CD4-positive, CD25-positive, alpha-beta regulatory T cell (primary cell): ENCODE measurements at regions not wholly inside any gene's neighbourhood (a gene's known extent, or its start where the extent isn't known, plus 50 kb on each side); places are given as distances from the start of the nearest gene placed in this dataset.
"Not testable (repeated sequence)": the region's sequence is repeated elsewhere in the genome, so short reads cannot be mapped to it uniquely, and the experiment has no call there.

Source experiments
- ATAC-seq, 2 donors: fragments of 150-1000 bp; cut with Tn5 transposase; one replicate each; pipeline ENCODE4 v1.10.0; 2021; ENCODE audit warnings: low read depth in 2 of 2, moderate number of reproducible peaks in 2 of 2, moderate library complexity in 1 of 2
- DNase-seq, 3 donors: peaks; one replicate each; pipeline versions ENCODE4 v3.0.0 to v3.0.0-alpha.2; 2012 to 2022; ENCODE audit warnings: mixed read lengths in 1 of 3
- H3K27ac ChIP-seq: one replicate; pipeline ENCODE4 v1.7.0; 2013; ENCODE audit warnings: mild to moderate bottlenecking, low read length; ENCODE audit not compliant: insufficient read depth, poor library complexity, severe bottlenecking
- H3K27me3 ChIP-seq: one replicate; pipeline ENCODE4 v1.7.0; 2013; ENCODE audit warnings: low read length; ENCODE audit not compliant: control insufficient read depth, insufficient read depth
- H3K36me3 ChIP-seq: one replicate; pipeline ENCODE4 v1.7.0; 2013; ENCODE audit warnings: mild to moderate bottlenecking, low read length, moderate library complexity; ENCODE audit not compliant: control insufficient read depth, insufficient read depth
- H3K4me1 ChIP-seq: 2 replicates; pipeline ENCODE4 v1.7.0; 2013; ENCODE audit warnings: mild to moderate bottlenecking, low read length; ENCODE audit not compliant: insufficient read depth, control insufficient read depth, poor library complexity, severe bottlenecking
- H3K4me3 ChIP-seq: one replicate; pipeline ENCODE4 v1.7.0; 2013; ENCODE audit warnings: low read depth, mild to moderate bottlenecking, low read length, moderate library complexity
- H3K9me3 ChIP-seq, 2 experiments: 1 replicate in 1 of 2; 2 replicates in 1 of 2; pipeline ENCODE4 v1.7.0; 2013; ENCODE audit warnings: low read length in 2 of 2, mild to moderate bottlenecking in 1 of 2, moderate library complexity in 1 of 2; ENCODE audit not compliant: control insufficient read depth in 2 of 2
- H3K27ac Mint-ChIP-seq, 3 donors: one replicate each; pipeline ENCODE4 v1.8.0; 2020 to 2022; ENCODE audit warnings: mild to moderate bottlenecking in 3 of 3, mixed read lengths in 3 of 3, moderate library complexity in 2 of 3
- H3K27me3 Mint-ChIP-seq: one replicate; pipeline ENCODE4 v1.8.0; 2022; ENCODE audit warnings: mild to moderate bottlenecking, mixed read lengths
- H3K36me3 Mint-ChIP-seq: one replicate; pipeline ENCODE4 v1.8.0; 2020; ENCODE audit warnings: mixed read lengths
- H3K4me1 Mint-ChIP-seq, 4 donors: one replicate each; pipeline ENCODE4 v1.8.0; 2020 to 2022; ENCODE audit warnings: mixed read lengths in 4 of 4, mild to moderate bottlenecking in 1 of 4
- H3K4me3 Mint-ChIP-seq, 4 donors: one replicate each; pipeline ENCODE4 v1.8.0; 2020 to 2022; ENCODE audit warnings: mild to moderate bottlenecking in 4 of 4, mixed read lengths in 4 of 4, moderate library complexity in 3 of 4
- H3K9me3 Mint-ChIP-seq, 7 donors: one replicate each; pipeline ENCODE4 v1.8.0; 2020 to 2022; ENCODE audit warnings: mixed read lengths in 7 of 7, mild to moderate bottlenecking in 3 of 7, moderate library complexity in 2 of 7

DNA sequence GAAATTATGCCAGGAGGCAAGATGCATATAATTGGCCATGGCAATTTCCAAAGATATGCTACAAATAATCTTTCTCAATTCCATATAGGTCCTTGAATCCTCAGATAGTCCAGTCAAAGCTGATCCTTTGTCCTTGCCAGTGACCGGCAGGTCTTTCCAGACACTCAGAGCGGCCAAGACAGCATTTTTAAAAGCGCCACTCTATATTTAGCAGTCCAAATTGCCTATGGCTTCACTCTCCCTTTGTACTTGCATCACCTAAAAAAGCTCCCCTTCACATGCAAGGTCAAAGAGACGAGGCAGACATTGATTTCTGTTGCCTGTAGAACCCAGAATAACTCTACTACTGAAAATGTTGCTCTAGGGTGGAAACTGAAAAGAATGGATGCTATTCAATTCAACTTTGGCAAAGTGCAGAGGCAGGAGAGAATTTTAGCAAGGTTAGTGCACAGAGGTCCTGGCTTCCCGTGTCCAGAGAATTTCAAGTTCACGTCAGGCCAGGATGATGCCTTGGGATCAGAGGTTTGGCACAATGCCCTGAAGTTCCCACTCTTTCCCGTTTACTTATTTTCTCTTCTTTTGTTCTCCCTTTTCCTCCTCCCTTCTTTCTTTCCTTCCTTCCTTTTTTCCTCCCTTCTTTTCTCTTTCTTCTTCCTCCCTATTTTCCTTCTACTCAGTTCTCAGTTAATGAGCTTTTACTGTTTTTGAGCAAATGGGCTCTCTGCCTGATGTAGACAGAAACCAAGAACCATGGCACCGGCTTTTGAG, 108.5 kb downstream of the KCNK1 start:
- ATAC-seq = no peak
- H3K9me3 Mint-ChIP-seq = peaks cover 0 to 2% (median 0%) of the 10 kb centered on the region in 7 donors

DNA sequence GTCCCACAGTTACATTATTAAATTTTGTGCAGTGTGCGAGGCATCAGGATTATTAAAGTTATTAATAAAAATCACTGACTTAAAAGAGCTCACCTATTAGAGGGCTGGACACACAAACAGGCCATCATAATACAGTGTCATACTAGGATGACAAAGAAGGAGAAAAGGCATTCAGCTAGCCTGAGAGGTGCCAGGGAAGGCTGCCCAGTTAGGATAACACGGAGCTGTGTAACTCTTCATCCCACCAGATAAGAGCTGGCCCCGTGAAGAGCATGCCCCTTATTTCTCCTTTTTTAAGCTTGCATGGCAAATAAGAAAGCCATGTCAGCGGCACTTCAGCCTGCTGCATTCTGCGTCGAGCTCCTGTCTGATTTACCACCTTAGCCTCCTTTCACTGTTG, 109.5 kb downstream of the KCNK1 start:
- peaks cover 9% of the 10 kb centered on the region for H3K27me3 Mint-ChIP-seq
- H3K36me3 ChIP-seq = no peaks in the 10 kb centered on the region
- H3K9me3 ChIP-seq = no peaks in the 10 kb centered on the region
- no peak overlapping the region for H3K4me3 Mint-ChIP-seq
- H3K27ac ChIP-seq = no peak overlapping the region
- no peaks in the 10 kb centered on the region for H3K27me3 ChIP-seq
- no peak overlapping the region for H3K4me3 ChIP-seq
- no peak for ATAC-seq
- no peaks in the 10 kb centered on the region for H3K36me3 Mint-ChIP-seq
- DNase-seq = no peak
- H3K4me1 ChIP-seq = no peaks in the 10 kb centered on the region
- H3K4me1 Mint-ChIP-seq = no peaks in the 10 kb centered on the region
- H3K27ac Mint-ChIP-seq = no peak overlapping the region
- peaks cover 0 to 2% (median 0%) of the 10 kb centered on the region in 7 donors for H3K9me3 Mint-ChIP-seq

More for the DNA sequence above, 108.5 kb downstream of the KCNK1 start:
- DNase-seq = no peak
- Histone ChIP-seq H3K4me1 (no peaks in the 10 kb centered on the region), H3K27me3 (no peaks in the 10 kb centered on the region), H3K4me3 (no peak overlapping the region), H3K36me3 (no peaks in the 10 kb centered on the region), H3K9me3 (no peaks in the 10 kb centered on the region), H3K27ac (no peak overlapping the region)
- no peaks in the 10 kb centered on the region for H3K36me3 Mint-ChIP-seq
- peaks cover 10% of the 10 kb centered on the region for H3K27me3 Mint-ChIP-seq
- H3K4me1 Mint-ChIP-seq = no peaks in the 10 kb centered on the region
- H3K4me3 Mint-ChIP-seq = no peak overlapping the region
- no peak overlapping the region for H3K27ac Mint-ChIP-seq

DNA sequence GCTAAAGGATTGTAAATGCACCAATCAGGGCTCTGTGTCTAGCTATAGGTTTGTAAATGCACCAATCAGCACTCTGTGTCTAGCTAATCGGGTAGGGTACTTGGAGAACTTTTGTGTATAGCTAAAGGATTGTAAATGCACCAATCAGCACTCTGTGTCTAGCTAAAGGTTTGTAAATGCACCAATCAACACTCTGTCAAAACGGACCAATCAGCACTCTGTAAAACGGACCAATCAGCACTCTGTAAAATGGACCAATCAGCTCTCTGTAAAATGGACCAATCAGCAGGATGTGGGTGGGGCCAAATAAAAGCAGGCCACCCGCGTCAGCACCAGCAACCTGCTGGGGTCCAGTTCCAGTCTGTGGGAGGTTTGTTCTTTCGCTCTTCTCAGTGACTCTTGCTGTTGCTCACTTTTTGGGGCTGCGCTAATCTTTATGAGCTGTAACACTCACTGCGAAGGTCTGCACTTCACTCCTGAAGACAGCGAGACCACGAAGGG, 110.3 kb downstream of the KCNK1 start:
- not testable (repeated sequence) for DNase-seq, H3K4me3 ChIP-seq, H3K4me1 ChIP-seq, H3K36me3 Mint-ChIP-seq, H3K27me3 ChIP-seq, H3K27me3 Mint-ChIP-seq, H3K27ac ChIP-seq, H3K27ac Mint-ChIP-seq, H3K4me1 Mint-ChIP-seq, ATAC-seq, H3K9me3 Mint-ChIP-seq, H3K36me3 ChIP-seq, H3K4me3 Mint-ChIP-seq, H3K9me3 ChIP-seq

DNA sequence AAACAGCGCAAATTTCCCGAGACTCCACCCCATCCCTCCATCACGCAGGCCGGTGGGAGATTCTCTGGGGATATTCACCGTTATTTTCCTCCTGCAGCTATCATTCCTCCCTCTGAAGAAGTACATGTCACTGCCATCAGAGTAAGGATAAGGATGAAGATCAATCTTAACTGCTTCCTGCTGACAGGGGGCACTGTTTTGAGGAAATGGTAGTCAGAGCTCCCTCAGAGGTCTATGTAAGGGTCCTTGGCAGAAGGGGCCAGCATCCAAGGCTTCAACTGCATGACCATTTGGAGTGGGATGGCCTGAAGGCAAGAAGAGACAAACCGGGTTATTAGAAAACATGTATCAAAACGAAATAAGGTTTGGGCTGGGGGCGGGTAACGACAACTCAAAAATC, 111.5 kb downstream of the KCNK1 start:
- H3K4me1 ChIP-seq = no peaks in the 10 kb centered on the region
- H3K27ac ChIP-seq = no peak overlapping the region
- H3K4me1 Mint-ChIP-seq = no peaks in the 10 kb centered on the region
- H3K4me3 Mint-ChIP-seq = no peak overlapping the region
- peak overlapping the region in 1 of 3 donors; percentile 29 for H3K27ac Mint-ChIP-seq
- H3K27me3 ChIP-seq = no peaks in the 10 kb centered on the region
- H3K36me3 Mint-ChIP-seq = no peaks in the 10 kb centered on the region
- H3K9me3 ChIP-seq = no peaks in the 10 kb centered on the region
- H3K36me3 ChIP-seq = no peaks in the 10 kb centered on the region
- no peak overlapping the region for H3K4me3 ChIP-seq
- H3K27me3 Mint-ChIP-seq = peaks cover 9% of the 10 kb centered on the region
- H3K9me3 Mint-ChIP-seq = peaks cover 0 to 2% (median 0%) of the 10 kb centered on the region in 7 donors
- ATAC-seq (no peak), DNase-seq (no peak)

DNA sequence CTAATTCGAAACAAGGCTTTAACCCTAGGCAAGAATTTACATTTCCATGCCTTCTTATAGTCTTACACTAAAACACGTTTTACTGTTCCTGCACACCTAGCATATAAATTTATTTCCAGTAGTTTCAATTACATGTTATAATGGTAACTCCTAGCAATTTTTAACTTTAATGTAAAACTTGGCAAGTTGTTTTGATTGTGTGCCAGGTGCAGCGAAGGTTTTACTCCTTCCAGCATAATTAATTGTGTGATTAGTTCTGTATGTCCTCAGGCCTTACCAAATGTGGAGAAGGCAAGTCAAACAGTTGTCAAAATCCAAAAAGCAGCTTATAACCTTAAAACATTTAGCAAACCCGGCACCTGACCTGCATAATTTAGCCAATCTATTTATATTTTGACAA, 114.8 kb downstream of the KCNK1 start:
- no peak overlapping the region for H3K27ac Mint-ChIP-seq
- Histone ChIP-seq H3K36me3 (no peaks in the 10 kb centered on the region), H3K27me3 (no peaks in the 10 kb centered on the region), H3K4me1 (no peaks in the 10 kb centered on the region), H3K9me3 (no peaks in the 10 kb centered on the region), H3K27ac (no peak overlapping the region), H3K4me3 (no peak overlapping the region)
- no peak for DNase-seq
- no peaks in the 10 kb centered on the region for H3K9me3 Mint-ChIP-seq
- no peaks in the 10 kb centered on the region for H3K4me1 Mint-ChIP-seq
- no peak overlapping the region for H3K4me3 Mint-ChIP-seq
- H3K27me3 Mint-ChIP-seq = peaks cover 8% of the 10 kb centered on the region
- ATAC-seq = no peak
- no peaks in the 10 kb centered on the region for H3K36me3 Mint-ChIP-seq

DNA sequence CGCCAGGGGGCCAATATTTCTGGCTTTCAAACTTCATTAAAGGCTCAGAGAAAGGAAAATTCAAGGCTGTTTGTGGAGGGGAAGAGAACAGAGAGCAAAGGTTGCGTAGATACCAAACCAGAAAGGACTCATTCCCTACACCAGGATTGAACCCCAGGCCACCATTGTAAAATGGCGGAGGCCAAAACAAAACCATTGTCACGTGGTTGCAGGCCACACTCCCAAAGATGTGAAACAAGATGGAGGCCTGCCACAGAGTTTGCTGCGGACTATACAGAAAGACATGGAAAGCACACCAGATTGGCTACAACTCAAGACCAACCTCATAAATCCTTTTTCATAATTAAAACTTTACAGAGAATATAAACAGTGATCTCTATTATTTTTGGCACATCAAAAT, 116.5 kb downstream of the KCNK1 start:
- Histone ChIP-seq H3K27me3 (no peaks in the 10 kb centered on the region), H3K36me3 (no peaks in the 10 kb centered on the region), H3K4me3 (no peak overlapping the region), H3K9me3 (no peaks in the 10 kb centered on the region), H3K27ac (no peak overlapping the region), H3K4me1 (no peaks in the 10 kb centered on the region)
- Mint-ChIP-seq H3K4me1 (no peaks in the 10 kb centered on the region), H3K27me3 (peaks cover 8% of the 10 kb centered on the region), H3K4me3 (no peak overlapping the region), H3K36me3 (no peaks in the 10 kb centered on the region), H3K9me3 (no peaks in the 10 kb centered on the region), H3K27ac (no peak overlapping the region)
- no peak for DNase-seq
- no peak for ATAC-seq

DNA sequence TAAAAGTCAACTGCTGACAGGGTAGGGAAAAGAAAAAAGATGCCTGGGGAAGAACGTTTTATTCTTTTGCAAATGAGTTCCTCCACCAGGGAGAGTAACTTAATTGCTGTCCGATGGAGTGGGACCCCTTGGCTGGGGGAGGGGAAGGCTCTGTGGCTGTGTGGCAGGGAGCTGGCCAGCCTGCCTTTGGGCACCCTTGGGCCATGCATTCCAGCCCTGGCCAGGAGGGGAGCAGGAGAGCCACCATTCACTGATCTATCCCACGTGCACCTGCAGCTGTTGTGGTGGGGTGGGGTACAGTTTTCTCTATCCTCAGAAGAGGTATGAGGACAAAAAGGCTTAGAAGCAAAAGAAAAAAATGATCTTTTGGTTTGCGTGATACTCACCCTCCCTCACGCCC, 116.9 kb downstream of the KCNK1 start:
- Mint-ChIP-seq H3K27ac (no peak overlapping the region), H3K27me3 (peaks cover 4% of the 10 kb centered on the region), H3K9me3 (no peaks in the 10 kb centered on the region)

DNA sequence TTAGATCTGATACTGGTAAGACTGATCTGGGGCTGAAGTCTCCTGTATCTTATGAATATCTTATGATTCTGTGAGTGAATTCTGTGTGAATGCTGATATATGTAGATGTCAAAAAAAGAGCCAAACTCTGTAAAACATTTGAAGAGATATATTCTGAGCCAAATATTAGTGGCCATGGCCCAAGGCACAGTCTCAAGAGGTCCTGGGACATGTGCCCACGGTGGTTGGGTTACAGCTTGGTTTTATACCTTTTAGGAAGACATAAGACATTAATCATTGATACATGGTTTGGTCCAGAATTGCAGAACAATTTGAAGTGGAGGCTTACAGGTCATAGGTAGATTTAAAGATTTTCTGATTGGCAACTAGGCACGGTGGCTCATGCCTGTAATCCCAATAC, 118.3 kb downstream of the KCNK1 start:
- H3K4me1 Mint-ChIP-seq = no peaks in the 10 kb centered on the region
- Histone ChIP-seq H3K27me3 (no peaks in the 10 kb centered on the region), H3K4me1 (no peaks in the 10 kb centered on the region), H3K27ac (no peak overlapping the region), H3K9me3 (no peaks in the 10 kb centered on the region), H3K36me3 (no peaks in the 10 kb centered on the region), H3K4me3 (no peak overlapping the region)
- H3K27ac Mint-ChIP-seq = no peak overlapping the region
- H3K9me3 Mint-ChIP-seq = no peaks in the 10 kb centered on the region
- no peak overlapping the region for H3K4me3 Mint-ChIP-seq
- ATAC-seq (no peak), DNase-seq (no peak)
- no peaks in the 10 kb centered on the region for H3K36me3 Mint-ChIP-seq
- peaks cover 4% of the 10 kb centered on the region for H3K27me3 Mint-ChIP-seq

More for the DNA sequence above, 116.9 kb downstream of the KCNK1 start:
- no peaks in the 10 kb centered on the region for H3K36me3 ChIP-seq
- Mint-ChIP-seq H3K4me3 (no peak overlapping the region), H3K4me1 (no peaks in the 10 kb centered on the region), H3K36me3 (no peaks in the 10 kb centered on the region)
- no peak overlapping the region for H3K27ac ChIP-seq
- DNase-seq (no peak), ATAC-seq (no peak)
- H3K4me1 ChIP-seq = no peaks in the 10 kb centered on the region
- no peaks in the 10 kb centered on the region for H3K27me3 ChIP-seq
- H3K9me3 ChIP-seq = no peaks in the 10 kb centered on the region
- no peak overlapping the region for H3K4me3 ChIP-seq
